Stimulated activated CD4-positive, alpha-beta T cell treated with anti-CD3 and anti-CD28 coated beads, Interleukin-1b, Interleukin-23, amount 100 ng/mL, for 24 hours (primary cell): ENCODE measurements at regions not wholly inside any gene's neighbourhood (a gene's known extent, or its start where the extent isn't known, plus 50 kb on each side); places are given as distances from the start of the nearest gene placed in this dataset.

Experiments
- DNase-seq, 4 experiments: peaks; one replicate each; pipeline ENCODE4 v3.0.0-alpha.2; 2020; ENCODE audit warnings: low read depth in 4 of 4, low spot score in 1 of 4

GRCh38 chr4:114509340-114509739 lies 89.3 kb upstream of the UGT8 start:
- no peak for DNase-seq

GRCh38 chr4:114512595-114513295 lies 85.9 kb upstream of the UGT8 start:
- no peak for DNase-seq

DNA sequence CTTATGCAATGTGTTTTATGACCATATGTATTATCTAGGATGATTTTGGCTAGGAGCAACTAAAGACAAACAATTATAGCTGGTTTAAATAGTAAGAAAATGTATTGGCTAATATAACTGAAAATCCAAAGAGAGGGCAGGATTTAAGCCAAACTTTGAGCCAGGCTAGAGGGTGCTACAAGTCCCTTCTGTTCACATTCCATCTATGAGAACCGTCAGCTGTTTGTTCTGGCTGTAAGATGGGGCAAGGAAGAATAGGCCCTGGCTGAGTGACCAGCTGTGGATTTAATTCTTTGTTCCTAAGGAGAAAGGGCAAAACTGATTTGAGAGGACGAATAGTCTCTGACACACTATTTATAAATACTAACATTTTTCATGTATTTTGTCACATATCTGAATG lies 79.2 kb upstream of the UGT8 start:
- DNase-seq: no peak

GRCh38 chr4:114527170-114527569 lies 71.4 kb upstream of the UGT8 start:
- no peak for DNase-seq

DNA sequence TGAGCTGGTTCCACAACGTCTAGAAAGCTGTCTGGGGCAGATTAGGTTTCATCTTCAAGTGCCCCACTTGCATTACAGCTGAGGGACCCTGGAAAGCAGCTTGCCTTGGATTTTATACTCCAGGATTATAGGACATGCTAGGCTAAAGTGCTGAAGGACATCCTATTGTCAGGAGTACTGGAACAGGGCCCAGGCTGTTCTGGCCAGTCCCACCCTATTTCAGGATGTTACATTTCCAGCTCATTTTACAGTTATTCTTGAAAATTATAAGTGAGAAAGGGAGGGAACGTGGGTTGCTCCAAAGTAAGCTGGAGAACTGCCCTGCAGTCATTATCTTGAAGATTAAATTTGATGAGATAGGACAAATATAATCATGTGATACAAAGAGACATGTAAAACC lies 71.0 kb upstream of the UGT8 start:
- no peak for DNase-seq

DNA sequence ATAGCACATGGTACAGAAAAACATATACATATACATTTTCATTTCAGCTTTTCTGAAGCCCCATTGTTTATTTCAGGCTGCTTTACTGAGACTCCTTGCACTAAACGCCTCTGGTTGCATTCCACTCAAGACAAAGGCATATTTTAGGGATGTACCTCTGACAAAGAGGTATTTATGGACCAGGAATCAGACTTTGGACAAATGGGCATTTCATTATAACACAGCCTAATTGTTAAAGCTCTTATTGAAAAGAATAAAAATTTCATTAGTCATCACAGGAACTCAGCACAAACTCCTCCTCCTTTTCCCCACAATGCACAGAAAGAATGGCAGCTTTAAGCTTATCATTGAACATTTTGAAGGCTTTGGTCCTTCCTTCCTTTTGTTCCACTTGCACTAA lies 62.9 kb upstream of the UGT8 start:
- no peak for DNase-seq

DNA sequence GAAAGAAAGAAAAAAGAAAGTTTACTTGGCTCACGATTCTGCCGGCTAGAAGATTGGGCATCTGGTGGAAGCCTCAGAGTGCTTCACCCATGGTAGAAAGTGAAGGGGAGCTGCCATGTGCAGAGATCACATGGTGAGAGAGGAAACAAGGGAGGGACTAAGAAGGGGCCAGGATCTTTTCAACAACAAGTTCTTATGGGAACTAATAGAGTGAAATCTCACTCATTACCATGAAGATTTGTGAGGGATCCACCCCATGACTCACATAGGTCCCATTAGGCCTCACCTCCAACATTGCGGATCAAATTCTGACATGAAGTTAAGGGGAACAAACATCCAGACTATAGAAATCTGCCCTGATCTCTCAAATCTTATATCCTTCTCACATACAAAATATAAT lies 61.3 kb upstream of the UGT8 start:
- DNase-seq: no peak

DNA sequence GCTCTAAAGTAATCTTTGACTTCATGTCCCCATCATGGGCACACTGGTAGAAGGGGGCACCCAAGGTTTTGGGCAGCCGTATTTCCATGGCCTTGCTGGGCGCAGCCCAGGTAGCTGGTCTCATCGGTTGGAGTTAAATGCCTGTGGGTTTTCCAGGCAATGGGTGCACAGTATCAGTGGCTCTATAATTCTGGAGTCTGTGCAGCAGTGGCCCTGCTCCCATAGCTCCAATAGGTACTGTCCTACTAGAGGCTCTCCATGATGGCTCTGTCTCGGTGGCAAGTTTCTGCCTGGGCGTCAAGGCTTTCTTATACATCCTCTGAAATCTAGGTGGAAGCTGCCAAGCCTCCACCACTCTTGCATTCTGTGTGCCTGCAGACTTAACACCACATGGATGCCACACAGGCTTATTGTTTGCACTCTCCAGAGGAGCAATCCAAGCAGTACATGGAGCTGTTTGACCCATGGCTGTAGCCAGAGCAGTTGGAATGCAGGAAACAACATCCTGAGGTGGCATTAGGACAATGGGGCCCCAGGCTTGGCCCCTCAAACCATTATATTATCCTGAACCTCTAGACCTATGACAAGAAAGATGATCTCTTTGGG lies 60.5 kb upstream of the UGT8 start:
- no peak for DNase-seq

DNA sequence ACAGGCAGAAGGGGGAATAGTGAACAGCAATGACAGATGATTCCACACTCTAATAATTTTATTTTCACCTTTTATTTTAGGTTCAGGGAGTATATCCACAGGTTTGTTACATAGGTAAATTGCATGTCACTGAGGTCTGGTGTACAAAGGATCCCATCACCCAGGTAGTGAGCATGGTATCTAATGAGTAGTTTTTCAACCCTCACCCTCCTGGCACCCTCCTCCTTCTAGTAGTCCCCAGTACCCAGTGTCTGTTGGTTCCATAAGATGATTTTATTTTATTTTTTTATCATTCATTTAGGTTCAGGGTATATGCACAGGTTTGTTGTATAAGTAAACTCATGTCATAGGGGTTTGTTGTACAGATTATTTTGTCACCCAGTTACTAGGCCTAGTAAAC lies 58.6 kb upstream of the UGT8 start:
- DNase-seq: no peak

DNA sequence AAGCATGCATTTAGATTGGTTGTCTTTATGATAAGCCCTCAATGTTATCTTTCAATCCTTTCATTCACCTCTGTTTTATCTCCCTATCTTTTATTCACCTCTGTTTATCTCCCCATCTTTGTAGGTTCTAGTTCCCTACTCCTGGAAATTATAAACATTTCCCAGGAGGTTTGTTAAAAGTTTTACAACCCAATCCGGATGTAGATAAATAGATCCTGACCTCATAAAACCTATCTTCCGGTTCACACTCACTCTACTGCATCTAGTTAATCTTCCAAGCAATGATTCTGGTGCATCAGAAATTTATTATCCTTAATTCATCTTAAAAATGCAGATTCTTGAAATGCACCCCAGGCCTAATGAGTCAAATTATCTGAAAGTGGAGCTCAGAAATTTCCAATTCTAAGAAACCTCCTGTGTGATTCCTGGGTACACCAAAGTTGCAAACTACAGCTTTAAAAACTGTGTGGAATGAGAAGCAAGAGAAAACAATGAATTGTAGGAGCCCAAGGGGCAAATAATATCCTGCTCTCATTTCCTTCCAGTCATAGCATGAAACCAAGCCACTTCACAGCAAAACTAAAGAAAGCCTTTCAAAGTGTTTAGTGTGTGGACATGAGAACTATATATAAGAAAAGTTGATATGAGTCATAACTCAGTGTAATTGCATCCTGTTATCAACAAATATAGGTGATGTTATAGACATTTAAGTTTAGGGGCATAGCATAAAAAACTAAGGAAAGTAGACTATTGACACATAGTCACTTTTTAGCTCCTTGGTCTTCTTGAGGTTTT lies 51.1 kb upstream of the UGT8 start:
- DNase-seq: no peak
